Activated CD8-positive, alpha-beta T cell treated with anti-CD3 and anti-CD28 coated beads for 36 hours (primary cell): ENCODE measurements at regions not wholly inside any gene's neighbourhood (a gene's known extent, or its start where the extent isn't known, plus 50 kb on each side); places are given as distances from the start of the nearest gene placed in this dataset.
"Not testable (repeated sequence)": the region's sequence is repeated elsewhere in the genome, so short reads cannot be mapped to it uniquely, and the experiment has no call there.

ENCODE experiments used
- ATAC-seq: fragments of 200-7000 bp; cut with Tn5 transposase; one replicate; pipeline ENCODE4 v1.10.0; 2021; ENCODE audit warnings: mild to moderate bottlenecking, moderate library complexity
- CTCF ChIA-PET: fragments of 350-600 bp; sonication (Branson Sonifier 250); formaldehyde crosslinking; loops from one replicate; lab custom pipeline; 2021; ENCODE audit warnings: antibody characterized with exemption; lab: Charles Lee
- POLR2A ChIA-PET: fragments of 350-600 bp; sonication (Branson Sonifier 250); formaldehyde crosslinking; loops from one replicate; lab custom pipeline; 2021; ENCODE audit warnings: antibody characterized with exemption; lab: Charles Lee
- DNase-seq: peaks from one replicate; pipeline ENCODE4 v3.0.0-alpha.2; 2020
- H3K27ac Mint-ChIP-seq: one replicate; pipeline ENCODE4 v1.8.0; 2021; ENCODE audit warnings: mild to moderate bottlenecking, mixed read lengths
- H3K27me3 Mint-ChIP-seq: one replicate; pipeline ENCODE4 v1.8.0; 2021; ENCODE audit warnings: mixed read lengths
- H3K36me3 Mint-ChIP-seq: one replicate; pipeline ENCODE4 v1.8.0; 2021; ENCODE audit warnings: low read depth, mixed read lengths
- H3K4me1 Mint-ChIP-seq: one replicate; pipeline ENCODE4 v1.8.0; 2021; ENCODE audit warnings: low read depth, mixed read lengths
- H3K4me3 Mint-ChIP-seq: one replicate; pipeline ENCODE4 v1.8.0; 2021; ENCODE audit warnings: mild to moderate bottlenecking, moderate library complexity, mixed read lengths
- H3K9me3 Mint-ChIP-seq: one replicate; pipeline ENCODE4 v1.8.0; 2021; ENCODE audit warnings: mixed read lengths
- CTCF ChIP-seq: fragments of 200-600 bp; IDR thresholded peaks from one replicate; pipeline ENCODE4 v1.8.0; 2022; ENCODE audit warnings: antibody characterized with exemption, mild to moderate bottlenecking
- intact Hi-C: fragments of 100-400 bp; cut with micrococcal nuclease; formaldehyde crosslinking; loops from one replicate; pipeline ENCODE4 v1.10.0; 2022

GRCh38 chr5:122615146-122615545 lies 159.7 kb upstream of the SNX2 start:
- DNase-seq (no peak), ATAC-seq (no peak)
- H3K36me3 Mint-ChIP-seq, result no peaks in the 10 kb centered on the region
- TF ChIP-seq CTCF, result no peak
- H3K4me1 Mint-ChIP-seq, result no peaks in the 10 kb centered on the region
- no peaks in the 10 kb centered on the region for H3K9me3 Mint-ChIP-seq
- H3K27me3 Mint-ChIP-seq, result no peaks in the 10 kb centered on the region
- no peak overlapping the region for H3K4me3 Mint-ChIP-seq
- no peak overlapping the region for H3K27ac Mint-ChIP-seq
- intact Hi-C loops, result no loop called here
- CTCF ChIA-PET, result no interaction called here
- POLR2A ChIA-PET, result no interaction called here

- intact Hi-C loops, result no loop called here
- Mint-ChIP-seq H3K27ac (no peak overlapping the region), H3K27me3 (no peaks in the 10 kb centered on the region), H3K9me3 (no peaks in the 10 kb centered on the region), H3K4me3 (no peak overlapping the region), H3K4me1 (no peaks in the 10 kb centered on the region), H3K36me3 (no peaks in the 10 kb centered on the region)
- ChIA-PET POLR2A (no interaction called here), CTCF (no interaction called here)
- no peak for DNase-seq
- no peak for ATAC-seq
- TF ChIP-seq CTCF, result no peak
These were observed 159.0 kb upstream of the SNX2 start for GRCh38 chr5:122615832-122616231.

DNA sequence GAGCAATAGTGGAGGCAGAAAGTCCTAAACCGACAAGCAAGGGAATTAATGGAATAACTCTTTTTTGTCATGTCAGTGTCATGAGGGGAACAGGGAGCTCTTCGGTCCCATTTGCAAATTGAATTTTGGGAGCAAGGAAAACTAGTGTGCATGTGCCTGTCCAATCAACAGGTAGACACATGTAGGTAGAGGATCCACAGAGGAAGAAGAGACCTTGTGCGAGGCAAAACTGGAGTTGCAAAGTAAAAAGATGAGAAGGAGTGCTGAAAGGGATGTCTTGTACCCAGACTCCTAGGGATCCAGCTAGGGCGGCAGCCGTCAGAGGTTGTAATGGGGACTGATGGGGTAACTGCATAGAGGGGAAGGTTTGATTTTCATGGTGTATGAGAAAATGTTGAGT lies 156.8 kb upstream of the SNX2 start:
- intact Hi-C loops, CTCF ChIA-PET, POLR2A ChIA-PET, DNase-seq, H3K9me3 Mint-ChIP-seq, ATAC-seq, H3K4me1 Mint-ChIP-seq, H3K4me3 Mint-ChIP-seq, H3K36me3 Mint-ChIP-seq, H3K27ac Mint-ChIP-seq, H3K27me3 Mint-ChIP-seq: not testable (repeated sequence)

GRCh38 chr5:122620768-122621167 lies 154.1 kb upstream of the SNX2 start:
- H3K9me3 Mint-ChIP-seq, POLR2A ChIA-PET, H3K36me3 Mint-ChIP-seq, H3K4me3 Mint-ChIP-seq, ATAC-seq, H3K27ac Mint-ChIP-seq, H3K27me3 Mint-ChIP-seq, H3K4me1 Mint-ChIP-seq, intact Hi-C loops, CTCF ChIA-PET, DNase-seq: not testable (repeated sequence)

DNA sequence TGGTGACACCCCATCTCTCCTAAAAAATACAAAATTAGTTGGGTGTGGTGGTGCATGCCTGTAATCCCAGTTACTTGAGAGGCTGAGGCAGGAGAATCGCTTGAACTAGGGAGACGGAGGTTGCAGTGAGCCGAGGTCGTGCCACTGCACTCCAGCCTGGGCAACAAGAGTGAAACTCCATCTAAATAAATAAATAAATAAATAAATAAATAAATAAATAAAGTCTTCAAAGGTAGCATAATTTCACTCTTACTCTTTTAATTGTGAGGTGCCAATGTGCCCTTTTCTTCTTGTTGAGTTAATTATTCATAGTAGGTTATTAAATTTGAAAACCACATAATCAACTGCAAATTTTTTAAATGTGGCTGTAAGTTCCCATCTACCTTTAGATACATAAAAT lies 146.2 kb upstream of the SNX2 start:
- H3K36me3 Mint-ChIP-seq, H3K4me3 Mint-ChIP-seq, ATAC-seq, CTCF ChIA-PET, DNase-seq, intact Hi-C loops, H3K27me3 Mint-ChIP-seq, POLR2A ChIA-PET, H3K27ac Mint-ChIP-seq, H3K4me1 Mint-ChIP-seq, H3K9me3 Mint-ChIP-seq: not testable (repeated sequence)

DNA sequence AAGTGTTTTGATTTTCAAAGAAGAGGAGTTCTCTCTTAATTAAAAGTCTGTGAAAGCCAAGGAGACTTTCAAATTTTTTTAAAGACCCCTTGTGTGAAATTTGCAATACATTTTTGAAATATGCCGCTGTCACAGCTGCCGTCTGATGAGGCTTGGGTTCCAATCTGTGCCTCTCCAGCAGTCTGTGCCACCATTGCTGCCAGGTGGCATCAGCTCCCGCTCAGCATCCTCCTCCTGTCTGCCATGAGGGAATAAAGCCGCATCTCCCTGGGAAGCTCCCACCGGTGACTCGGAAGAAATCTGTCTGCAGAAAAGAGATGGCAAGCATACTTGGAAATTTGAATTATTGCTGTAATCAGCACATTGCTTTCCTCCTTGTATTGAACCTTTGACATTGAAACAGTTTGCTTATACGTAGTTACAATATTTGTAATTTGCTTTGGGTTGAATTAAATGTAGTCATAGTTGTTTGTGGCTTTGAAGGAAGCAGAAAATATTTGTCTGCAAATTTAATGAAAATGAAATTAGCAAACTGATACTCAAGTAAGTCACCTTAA lies 145.7 kb upstream of the SNX2 start:
- H3K4me3 Mint-ChIP-seq, result no peak overlapping the region
- no peak for ATAC-seq
- no peaks in the 10 kb centered on the region for H3K27me3 Mint-ChIP-seq
- H3K27ac Mint-ChIP-seq, result no peak overlapping the region
- DNase-seq, result no peak
- intact Hi-C loops, result no loop called here
- POLR2A ChIA-PET, result no interaction called here
- H3K36me3 Mint-ChIP-seq, result no peaks in the 10 kb centered on the region
- H3K4me1 Mint-ChIP-seq, result no peaks in the 10 kb centered on the region
- CTCF ChIA-PET, result no interaction called here
- peaks cover 3% of the 10 kb centered on the region for H3K9me3 Mint-ChIP-seq
- TF ChIP-seq CTCF, result no peak

DNA sequence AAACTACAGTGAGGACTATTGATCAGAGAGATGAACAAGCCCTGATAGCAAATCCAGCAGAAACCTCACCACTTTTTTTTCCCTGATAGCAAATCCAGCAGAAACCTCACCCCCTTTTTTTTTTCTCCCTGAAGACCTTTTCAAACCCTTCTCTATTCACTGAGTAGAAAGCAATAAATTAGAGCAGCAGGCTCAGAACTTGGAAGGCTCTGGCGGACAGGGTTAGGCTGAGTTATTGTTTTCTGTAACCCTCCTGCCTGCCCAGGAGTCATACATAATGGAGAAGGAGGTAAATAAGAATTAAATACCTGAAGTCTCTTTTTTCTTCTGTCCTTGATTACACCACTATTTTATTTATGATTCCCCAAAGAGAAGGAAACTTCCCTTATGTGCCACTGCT lies 136.3 kb upstream of the SNX2 start:
- Mint-ChIP-seq H3K36me3 (no peaks in the 10 kb centered on the region), H3K27ac (no peak overlapping the region), H3K27me3 (peaks cover 2% of the 10 kb centered on the region), H3K4me1 (no peaks in the 10 kb centered on the region), H3K4me3 (no peak overlapping the region), H3K9me3 (no peaks in the 10 kb centered on the region)
- CTCF ChIA-PET, result no interaction called here
- intact Hi-C loops, result no loop called here
- TF ChIP-seq CTCF, result no peak
- DNase-seq (no peak), ATAC-seq (no peak)
- POLR2A ChIA-PET, result no interaction called here
